Activated CD8-positive, alpha-beta memory T cell treated with anti-CD3 and anti-CD28 coated beads for 4 hours (primary cell): ENCODE measurements at regions not wholly inside any gene's neighbourhood (a gene's known extent, or its start where the extent isn't known, plus 50 kb on each side); places are given as distances from the start of the nearest gene placed in this dataset.

ENCODE experiments used
- DNase-seq, 2 donors: peaks; one replicate each; pipeline ENCODE4 v3.0.0-alpha.2; 2020; ENCODE audit warnings: low read depth in 2 of 2

DNA sequence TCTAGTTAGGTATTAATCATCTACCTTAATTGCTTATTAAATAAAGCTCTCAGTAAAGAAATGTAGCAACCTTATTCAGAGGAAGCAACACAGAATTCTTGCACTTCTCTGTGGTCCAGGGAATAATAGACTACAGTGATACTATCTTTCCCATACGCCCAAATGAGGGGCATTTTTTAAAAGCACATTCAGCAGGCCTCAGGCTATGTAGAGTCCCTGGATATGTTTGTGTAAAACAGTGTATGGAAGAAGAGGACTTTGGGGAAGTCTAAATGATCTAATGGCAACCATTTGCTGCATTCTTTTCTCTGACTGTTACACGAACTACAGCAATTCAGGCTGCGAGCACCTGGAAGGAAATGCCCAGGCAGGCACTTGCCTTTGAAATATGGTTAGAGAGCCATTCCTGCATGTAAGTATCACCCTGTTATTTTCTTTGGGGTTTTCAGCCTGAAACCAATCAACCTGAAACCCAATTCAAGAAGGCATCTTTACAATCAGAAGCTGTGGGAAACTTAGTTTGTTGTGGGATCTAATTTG is 1814.7 kb upstream of the CELF4 start:
- no peak for DNase-seq

DNA sequence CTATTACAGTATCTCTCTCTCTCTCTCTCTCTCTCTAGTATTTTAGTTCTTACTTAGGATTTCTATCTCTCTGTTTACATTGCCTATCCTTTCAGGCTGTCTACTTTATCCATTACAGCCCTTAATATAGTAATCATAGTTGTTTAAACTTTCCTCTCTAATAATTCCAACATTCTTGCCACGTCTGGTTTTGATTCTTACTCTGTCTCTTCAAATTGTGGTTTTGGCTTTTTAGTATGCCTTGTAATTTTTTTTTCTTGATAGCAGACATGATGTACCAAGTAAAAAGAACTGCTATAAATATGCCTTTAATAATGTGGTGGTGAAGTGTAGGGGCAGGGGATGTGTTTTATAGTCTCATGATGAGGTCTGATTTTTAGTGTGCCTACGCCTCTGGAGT is 1809.5 kb upstream of the CELF4 start:
- no peak for DNase-seq

GRCh38 chr18:39371996-39372395 is 1806.4 kb upstream of the CELF4 start:
- DNase-seq = no peak

GRCh38 chr18:39366656-39367055 is 1801.1 kb upstream of the CELF4 start:
- DNase-seq = no peak

DNA sequence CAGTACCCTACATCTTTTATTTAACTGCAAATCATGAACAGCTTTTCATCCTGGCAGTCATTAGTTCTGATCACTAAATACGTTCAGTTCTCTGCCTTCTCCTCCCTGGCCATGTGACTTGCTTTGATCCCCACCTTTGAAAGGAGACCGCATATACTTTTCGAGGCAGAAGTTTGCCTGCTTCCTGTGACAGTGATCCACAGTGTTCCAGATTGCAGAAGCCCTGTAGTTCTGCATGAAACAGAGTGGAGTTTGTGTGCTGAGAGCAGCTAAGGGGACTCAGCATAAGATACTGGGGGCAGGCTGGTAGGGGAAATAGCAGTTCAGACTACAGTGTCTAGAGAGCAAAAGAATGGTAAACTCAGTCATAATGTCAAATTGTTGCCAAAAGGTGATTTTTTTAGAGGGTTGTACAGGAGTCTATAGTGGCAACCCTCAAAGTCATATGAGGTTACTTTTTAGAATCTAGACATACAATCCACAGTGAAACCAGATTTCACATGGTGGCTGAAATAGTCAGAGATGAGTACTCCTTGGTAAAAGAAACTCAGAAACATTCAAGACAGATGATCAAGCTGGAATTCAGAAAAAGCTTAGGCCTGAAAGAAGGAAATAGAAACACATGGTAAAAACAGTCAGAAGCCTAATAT is 1800.4 kb upstream of the CELF4 start:
- no peak for DNase-seq

GRCh38 chr18:39360072-39360471 is 1794.5 kb upstream of the CELF4 start:
- DNase-seq = no peak

GRCh38 chr18:39359636-39360035 is 1794.0 kb upstream of the CELF4 start:
- no peak for DNase-seq

DNA sequence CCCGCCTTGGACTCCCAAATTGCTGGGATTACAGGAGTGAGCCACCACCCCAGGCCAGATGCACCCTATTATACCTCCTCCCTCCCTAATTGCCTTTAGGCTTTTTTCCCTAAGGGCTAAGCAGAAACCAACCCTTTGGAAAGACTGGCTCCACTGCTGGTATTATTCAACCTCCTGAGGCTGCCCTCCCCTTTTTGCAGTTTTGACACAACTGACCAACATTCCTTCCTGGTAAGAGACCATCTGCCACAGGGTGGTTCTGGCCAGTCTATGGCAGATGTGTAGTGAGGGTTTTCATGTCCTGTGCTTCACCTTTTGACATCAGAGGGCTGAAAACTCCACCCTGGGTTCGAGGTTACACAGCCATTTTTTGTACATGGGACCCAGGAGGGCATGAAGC is 1785.3 kb upstream of the CELF4 start:
- DNase-seq = no peak

GRCh38 chr18:39349801-39350200 is 1784.2 kb upstream of the CELF4 start:
- DNase-seq = no peak

DNA sequence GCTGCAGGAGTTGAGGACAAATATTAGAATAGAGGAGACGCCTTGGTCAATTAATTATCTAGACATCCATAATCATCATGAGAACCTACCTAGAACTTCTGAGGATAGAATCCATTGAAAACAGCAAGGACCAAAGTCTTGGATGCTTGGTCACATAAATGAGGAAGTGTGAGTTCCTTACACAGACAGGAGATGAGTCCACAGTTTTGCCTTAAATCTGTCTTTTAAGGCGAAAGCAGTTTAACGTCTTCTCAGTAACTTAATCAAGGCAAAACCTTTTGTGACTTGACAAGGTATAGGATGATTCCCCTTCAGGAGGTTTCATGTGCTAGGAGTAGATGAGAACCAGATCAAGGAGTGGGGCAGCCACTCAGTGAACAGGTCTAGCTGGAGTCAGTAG is 1783.2 kb upstream of the CELF4 start:
- no peak for DNase-seq

- no peak for DNase-seq
Measured at GRCh38 chr18:39347701-39348100, 1782.1 kb upstream of the CELF4 start.

DNA sequence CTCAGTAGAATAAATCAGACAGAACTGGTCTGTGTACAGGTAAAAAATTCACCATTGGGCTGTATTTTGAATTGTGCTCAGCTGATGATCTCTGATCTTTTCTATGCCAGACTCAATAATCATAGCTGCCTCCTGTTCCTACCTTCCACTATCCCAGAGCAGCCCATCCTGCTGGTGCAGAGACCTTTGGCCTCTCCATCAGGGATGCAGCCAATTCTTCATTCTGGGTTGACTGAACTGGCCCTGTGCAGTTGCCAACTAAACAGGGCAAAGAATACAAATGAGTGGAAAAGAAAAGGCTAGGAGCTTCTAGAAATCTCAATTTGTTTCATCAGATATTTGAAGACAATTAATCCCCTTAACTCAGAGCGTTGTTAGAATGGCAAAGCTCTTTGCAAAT is 1781.3 kb upstream of the CELF4 start:
- DNase-seq = no peak

DNA sequence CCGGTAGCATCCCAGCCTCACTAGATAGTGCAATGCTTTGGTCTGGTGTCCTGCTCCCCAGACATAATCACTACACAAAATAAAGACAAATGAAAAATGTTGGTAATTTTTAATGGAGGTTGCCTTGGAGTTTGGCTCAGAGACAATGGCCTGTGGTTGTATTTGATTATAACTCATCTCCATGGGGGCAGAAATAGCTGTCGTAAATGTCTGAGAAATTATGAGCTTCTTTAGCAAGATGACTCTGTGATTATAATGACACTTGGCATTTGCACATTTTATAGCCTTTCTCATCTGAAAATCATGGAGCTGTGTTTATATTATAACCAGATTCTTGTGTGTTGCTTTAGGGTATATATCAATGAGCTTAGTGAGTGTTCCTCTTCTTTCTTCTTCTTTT is 1779.7 kb upstream of the CELF4 start:
- no peak for DNase-seq

- DNase-seq = no peak
Measured at GRCh38 chr18:39344487-39344886, 1778.9 kb upstream of the CELF4 start.

- no peak for DNase-seq
Measured at GRCh38 chr18:39341129-39341528, 1775.5 kb upstream of the CELF4 start.

DNA sequence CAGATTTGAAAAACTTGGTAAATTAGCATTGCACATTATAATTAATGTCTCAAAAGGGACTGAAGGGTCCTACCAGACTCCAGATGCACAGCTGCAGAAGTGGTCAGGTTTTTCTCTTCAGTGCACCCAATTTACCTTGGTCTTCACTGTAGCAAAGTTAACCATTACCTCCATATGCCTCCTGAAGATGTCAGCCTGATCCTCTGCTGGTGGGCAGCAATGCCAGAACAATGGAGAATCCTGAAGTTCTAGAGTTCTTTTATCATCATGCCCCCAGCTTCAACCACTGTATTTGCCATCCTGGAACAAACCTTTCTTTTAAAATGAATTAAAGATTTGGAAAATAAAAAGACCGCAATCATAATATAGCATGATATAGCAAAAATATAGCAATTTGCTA is 1774.8 kb upstream of the CELF4 start:
- no peak for DNase-seq

- DNase-seq = no peak
Measured at GRCh38 chr18:39329496-39330275, 1764.1 kb upstream of the CELF4 start.

DNA sequence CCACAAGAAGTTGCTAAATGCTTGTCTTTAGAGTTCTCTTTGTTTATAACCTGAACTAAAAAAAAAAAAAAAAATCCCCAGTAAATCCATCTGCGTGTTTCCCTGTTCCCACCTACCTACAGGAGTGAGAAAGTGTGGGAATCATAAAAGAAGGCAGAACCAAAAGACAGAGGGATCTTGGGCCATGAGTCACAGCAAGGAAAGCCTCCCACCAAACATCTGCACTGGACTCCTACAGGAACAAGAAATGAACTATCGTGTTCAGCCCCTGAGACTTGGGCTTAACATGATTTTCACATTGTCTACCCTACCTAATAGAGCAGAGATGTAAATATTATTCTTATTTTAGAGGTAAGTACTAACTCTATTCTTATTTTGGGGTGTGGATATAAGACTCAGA is 1761.2 kb upstream of the CELF4 start:
- DNase-seq = no peak

DNA sequence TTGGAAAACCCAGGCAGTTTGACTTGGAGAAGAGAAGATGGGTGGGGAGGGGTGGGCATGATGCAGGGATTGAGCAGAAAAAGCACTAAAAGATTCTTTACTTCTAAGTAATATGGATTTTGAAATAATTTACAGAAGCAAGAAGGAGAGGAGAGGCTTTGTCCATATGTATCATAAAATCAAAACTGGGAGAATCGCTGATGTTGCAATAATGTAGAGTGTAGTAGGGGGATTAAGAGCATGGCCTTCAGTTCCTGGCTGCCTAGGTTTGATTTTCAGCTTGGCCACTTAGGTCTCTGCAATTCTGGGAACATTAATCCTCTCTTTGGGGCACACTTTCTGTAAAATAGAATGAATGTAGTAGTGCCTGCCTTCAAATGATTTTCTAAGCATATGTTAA is 1760.4 kb upstream of the CELF4 start:
- no peak for DNase-seq

DNA sequence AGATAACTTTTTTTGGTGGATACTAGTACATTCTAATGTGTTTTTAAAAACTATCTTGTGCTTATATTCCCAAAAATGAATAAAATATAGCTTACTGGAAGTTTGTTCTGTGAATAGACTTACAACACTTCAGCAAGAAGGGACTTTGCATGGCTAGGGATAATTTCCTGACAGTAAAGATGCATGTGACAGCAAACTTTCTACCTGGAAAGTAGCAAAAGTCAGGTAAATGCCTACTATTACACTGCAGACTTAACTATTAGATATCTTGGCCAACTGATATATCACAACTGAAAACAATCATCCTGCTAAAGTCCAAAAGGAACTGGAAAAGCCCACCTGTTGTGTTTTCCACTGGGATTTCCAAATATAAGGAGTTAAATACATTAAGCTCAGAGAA is 1753.5 kb upstream of the CELF4 start:
- no peak for DNase-seq

DNA sequence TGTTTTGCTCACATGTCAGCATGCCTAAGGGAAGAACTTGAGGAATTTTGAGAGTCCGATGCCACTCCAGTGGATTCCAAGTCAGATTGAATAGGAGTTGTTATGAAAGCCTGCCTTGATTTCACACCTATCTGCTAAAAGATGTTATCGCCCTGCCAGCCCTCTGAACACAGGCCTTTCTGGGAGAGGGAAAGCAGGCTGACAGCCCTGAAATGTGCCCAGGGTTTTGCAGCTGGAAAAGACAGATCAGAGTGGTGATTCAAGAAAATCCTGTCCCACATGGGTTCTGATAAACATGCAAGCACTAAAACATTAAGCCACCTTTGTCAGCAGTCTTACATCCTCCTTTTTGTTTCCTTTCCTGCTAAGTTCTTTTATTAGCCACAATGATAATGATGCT is 1752.9 kb upstream of the CELF4 start:
- DNase-seq = no peak

DNA sequence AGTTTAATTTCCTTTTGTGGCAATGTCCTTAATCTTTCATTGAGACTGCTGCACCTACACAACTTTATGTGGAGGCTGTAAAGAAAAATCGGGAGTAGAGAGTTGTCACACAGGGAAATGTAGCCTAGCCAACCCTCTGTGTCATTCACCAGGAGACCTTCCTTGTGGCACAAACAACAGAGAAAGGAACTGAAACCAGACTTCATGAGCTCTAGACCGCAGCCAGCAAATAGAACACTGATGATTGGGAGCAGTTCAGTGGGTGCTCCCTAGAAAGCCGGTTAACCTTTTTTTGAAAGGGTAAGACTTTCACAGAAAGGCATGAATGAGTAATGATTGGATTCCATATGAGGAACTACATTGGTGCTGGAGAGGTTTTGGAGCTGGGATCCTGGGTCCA is 1752.4 kb upstream of the CELF4 start:
- DNase-seq = no peak

DNA sequence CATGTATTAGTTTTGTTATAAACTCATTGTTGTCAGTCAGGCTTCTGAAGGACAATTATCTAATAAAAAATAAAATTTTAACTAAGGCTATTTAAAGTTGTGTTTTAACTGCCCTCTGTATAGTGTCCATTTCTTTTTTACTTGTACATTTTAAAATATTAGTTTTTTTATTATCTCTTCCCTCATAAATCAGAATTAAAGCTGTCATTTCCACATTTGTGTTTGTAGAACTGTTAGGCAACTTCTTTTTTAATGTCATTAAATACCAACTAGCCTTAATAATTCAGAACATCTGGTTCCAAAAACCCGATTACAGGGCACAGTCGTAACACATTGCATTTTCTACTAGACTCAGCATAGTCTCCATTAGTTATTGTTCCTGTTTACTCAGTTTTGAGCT is 1749.0 kb upstream of the CELF4 start:
- no peak for DNase-seq
